Mammary epithelial cell (primary cell): ENCODE measurements at regions not wholly inside any gene's neighbourhood (a gene's known extent, or its start where the extent isn't known, plus 50 kb on each side); places are given as distances from the start of the nearest gene placed in this dataset.

Experiments used
- CTCF ChIP-seq, 2 donors: IDR thresholded peaks in 1 of 2; conservative IDR thresholded peaks in 1 of 2; 2 replicates each; pipeline ENCODE4 v1.5.1; 2011 to 2012; ENCODE audit warnings: inconsistent platforms in 2 of 2, low read length in 2 of 2, mild to moderate bottlenecking in 2 of 2, control low read depth in 1 of 2, low read depth in 1 of 2; ENCODE audit not compliant: insufficient read depth in 1 of 2; ENCODE audit errors: extremely low read depth in 1 of 2
- EZH2 ChIP-seq: IDR thresholded peaks from 2 replicates; pipeline ENCODE4 v1.6.1; 2012; ENCODE audit warnings: low read length, inconsistent platforms, borderline replicate concordance

GRCh38 chr4:8710946-8711345 is 118.4 kb downstream of the CPZ start:
- TF ChIP-seq CTCF (conservative IDR thresholded peaks at IDR 0.05 in 1 of 2, IDR thresholded peaks at IDR 0.05 in 1 of 2; ENCODE audit: extremely low read depth in 1 of 2, insufficient read depth in 1 of 2, low read depth in 1 of 2, low read length in 2 of 2) (no peak), EZH2 (no peak)
